Kidney epithelial cell (primary cell): ENCODE measurements at regions not wholly inside any gene's neighbourhood (a gene's known extent, or its start where the extent isn't known, plus 50 kb on each side); places are given as distances from the start of the nearest gene placed in this dataset.
"Not testable (repeated sequence)": the region's sequence is repeated elsewhere in the genome, so short reads cannot be mapped to it uniquely, and the experiment has no call there.

Experiments
- DNase-seq: peaks from one replicate; pipeline ENCODE4 v3.0.0-alpha.2; 2010; ENCODE audit warnings: low read depth
- H3K27me3 ChIP-seq: 2 replicates; pipeline ENCODE4 v1.6.0; 2011; ENCODE audit warnings: low read length; ENCODE audit not compliant: control insufficient read depth, insufficient read depth
- H3K36me3 ChIP-seq: 2 replicates; pipeline ENCODE4 v1.5.1; 2011; ENCODE audit warnings: low read length; ENCODE audit not compliant: control insufficient read depth, insufficient read depth
- H3K4me3 ChIP-seq: 2 replicates; pipeline ENCODE4 v1.5.1; 2011; ENCODE audit warnings: low read depth, mild to moderate bottlenecking, control low read depth, low read length
- CTCF ChIP-seq: IDR thresholded peaks from 2 replicates; pipeline ENCODE4 v1.5.1; 2011; ENCODE audit warnings: mild to moderate bottlenecking, moderate library complexity, low read length, control low read depth, inconsistent platforms; ENCODE audit not compliant: insufficient read depth, poor library complexity, severe bottlenecking

GRCh38 chr14:57057803-57058202 lies 210.9 kb downstream of the EXOC5 start:
- H3K4me3 ChIP-seq: no peak overlapping the region
- no peak for DNase-seq
- no peaks in the 10 kb centered on the region for H3K27me3 ChIP-seq
- TF ChIP-seq CTCF: no peak
- no peaks in the 10 kb centered on the region for H3K36me3 ChIP-seq

GRCh38 chr14:57056522-57056921 lies 212.2 kb downstream of the EXOC5 start:
- not testable (repeated sequence) for H3K36me3 ChIP-seq, DNase-seq, H3K27me3 ChIP-seq, H3K4me3 ChIP-seq

- H3K4me3 ChIP-seq: no peak overlapping the region
- no peaks in the 10 kb centered on the region for H3K36me3 ChIP-seq
- no peak for DNase-seq
- H3K27me3 ChIP-seq: no peaks in the 10 kb centered on the region
- TF ChIP-seq CTCF: no peak
Observed at GRCh38 chr14:57052705-57053302, 215.9 kb downstream of the EXOC5 start.

- no peak for DNase-seq
- no peak overlapping the region for H3K4me3 ChIP-seq
- no peak for TF ChIP-seq CTCF
- H3K36me3 ChIP-seq: no peaks in the 10 kb centered on the region
- H3K27me3 ChIP-seq: no peaks in the 10 kb centered on the region
Observed at GRCh38 chr14:57051633-57052032, 217.1 kb downstream of the EXOC5 start.

- DNase-seq: no peak
- Histone ChIP-seq H3K4me3 (no peak overlapping the region), H3K27me3 (no peaks in the 10 kb centered on the region), H3K36me3 (no peaks in the 10 kb centered on the region)
- TF ChIP-seq CTCF: no peak
Observed at GRCh38 chr14:57049848-57050247, 218.9 kb downstream of the EXOC5 start.

GRCh38 chr14:57046175-57046574 lies 222.5 kb downstream of the EXOC5 start:
- Histone ChIP-seq H3K4me3 (no peak overlapping the region), H3K36me3 (no peaks in the 10 kb centered on the region), H3K27me3 (no peaks in the 10 kb centered on the region)
- TF ChIP-seq CTCF: no peak
- no peak for DNase-seq

GRCh38 chr14:57044101-57044973 lies 224.4 kb downstream of the EXOC5 start:
- DNase-seq, H3K4me3 ChIP-seq, H3K27me3 ChIP-seq, H3K36me3 ChIP-seq: not testable (repeated sequence)
